ENCODE measurements at regions not wholly inside any gene's neighbourhood (a gene's known extent, or its start where the extent isn't known, plus 50 kb on each side); places are given as distances from the start of the nearest gene placed in this dataset.
"Not testable (repeated sequence)": the region's sequence is repeated elsewhere in the genome, so short reads cannot be mapped to it uniquely, and the experiment has no call there.

DNA sequence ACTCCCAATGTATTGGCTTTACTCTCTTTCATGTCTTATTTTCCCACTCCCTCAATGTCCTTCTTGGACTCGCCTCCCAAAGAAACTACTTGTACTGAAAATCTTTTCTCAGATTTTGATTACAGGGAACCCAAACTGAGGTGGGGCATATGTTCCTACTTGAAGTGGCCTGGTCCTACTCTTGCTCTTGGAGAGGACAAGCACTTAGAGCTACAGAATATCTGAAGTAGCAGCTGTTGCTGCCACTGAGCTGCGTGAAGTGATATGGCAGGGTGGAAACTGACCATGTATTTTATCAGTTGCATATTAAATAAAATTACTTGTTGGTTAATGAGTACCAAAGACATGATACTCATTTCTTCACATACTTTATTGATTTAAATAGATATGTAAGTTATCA lies 129.5 kb downstream of the TSEN15 start:
- FAIRE-seq, result no peak

DNA sequence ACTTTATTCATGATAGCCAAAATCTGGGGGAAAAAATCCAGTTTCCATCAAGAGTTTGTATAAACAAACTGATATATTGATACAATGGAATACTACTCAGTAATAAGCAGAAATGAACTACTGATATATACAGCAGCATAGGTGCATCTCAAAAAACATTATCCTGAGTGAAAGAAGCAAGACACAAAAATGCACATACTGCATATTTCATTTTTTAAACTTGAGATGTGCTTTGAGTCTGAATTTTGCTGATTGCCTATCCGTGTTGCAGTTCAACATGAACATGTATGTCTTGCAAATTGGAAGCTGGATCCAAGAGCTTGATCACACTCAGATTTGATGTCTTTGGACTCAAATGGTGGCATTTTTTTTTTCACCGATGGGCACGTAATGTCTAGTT lies 132.4 kb downstream of the TSEN15 start:
- no peak for FAIRE-seq
- no peak for DNase-seq (ENCODE audit: insufficient read length, low spot score)

More for the DNA sequence above, 129.5 kb downstream of the TSEN15 start:
- no peak for DNase-seq (ENCODE audit: insufficient read length, low spot score)

DNA sequence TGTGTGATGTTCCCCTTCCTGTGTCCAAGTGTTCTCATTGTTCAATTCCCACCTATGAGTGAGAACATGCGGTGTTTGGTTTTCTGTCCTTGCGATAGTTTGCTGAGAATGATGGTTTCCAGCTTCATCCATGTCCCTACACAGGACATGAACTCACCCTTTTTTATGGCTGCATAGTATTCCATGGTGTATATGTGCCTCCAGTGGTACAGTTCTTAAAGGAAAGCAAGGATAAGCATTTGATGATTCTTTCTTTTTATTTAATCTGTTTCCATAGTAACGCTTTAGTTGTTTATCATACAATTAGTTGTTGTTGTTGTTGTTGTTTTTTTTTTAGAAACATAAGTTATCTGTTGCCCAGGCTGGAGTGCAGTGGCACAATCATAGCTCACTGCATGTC lies 133.1 kb downstream of the TSEN15 start:
- not testable (repeated sequence) for FAIRE-seq; DNase-seq (ENCODE audit: insufficient read length, low spot score)

DNA sequence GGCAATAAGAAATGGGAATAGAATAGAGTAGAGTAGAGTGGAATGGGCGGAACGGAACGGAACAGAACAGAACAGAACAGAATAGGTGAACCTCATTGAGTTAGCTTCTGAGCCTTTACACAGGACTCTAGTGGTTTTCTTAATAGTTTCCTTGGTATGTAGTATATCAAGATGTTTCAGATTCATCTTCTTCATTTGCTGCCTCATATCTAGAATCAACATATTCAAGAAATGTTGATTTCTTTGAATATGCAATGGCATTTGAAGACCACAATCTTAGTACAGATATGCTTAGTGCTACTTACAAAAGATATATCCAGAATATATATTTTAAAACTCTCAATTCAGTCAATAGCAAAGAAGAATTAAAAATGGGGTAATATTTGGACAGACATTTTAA lies 133.8 kb downstream of the TSEN15 start:
- FAIRE-seq, result no peak

DNA sequence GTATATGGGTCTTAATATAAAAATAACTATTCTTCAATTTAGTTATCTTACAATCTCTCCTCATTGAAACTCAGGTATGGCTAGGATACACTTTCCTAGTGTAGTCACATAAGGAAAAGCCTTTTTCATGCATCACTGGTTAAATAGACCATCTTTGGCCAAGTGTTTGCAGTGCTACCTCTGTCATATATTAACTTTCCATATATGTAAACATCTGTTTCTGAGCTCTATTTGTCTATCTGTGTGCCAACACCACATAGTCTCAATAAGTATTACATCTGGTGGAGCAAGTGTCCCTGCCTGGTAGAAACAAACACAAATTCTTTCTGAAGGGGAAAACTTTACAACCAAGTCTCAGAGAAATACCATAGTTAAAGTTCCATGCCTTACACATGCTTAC lies 134.6 kb downstream of the TSEN15 start:
- FAIRE-seq, result no peak
- DNase-seq (ENCODE audit: insufficient read length, low spot score), result no peak

More for the DNA sequence above, 133.8 kb downstream of the TSEN15 start:
- no peak for DNase-seq (ENCODE audit: insufficient read length, low spot score)

DNA sequence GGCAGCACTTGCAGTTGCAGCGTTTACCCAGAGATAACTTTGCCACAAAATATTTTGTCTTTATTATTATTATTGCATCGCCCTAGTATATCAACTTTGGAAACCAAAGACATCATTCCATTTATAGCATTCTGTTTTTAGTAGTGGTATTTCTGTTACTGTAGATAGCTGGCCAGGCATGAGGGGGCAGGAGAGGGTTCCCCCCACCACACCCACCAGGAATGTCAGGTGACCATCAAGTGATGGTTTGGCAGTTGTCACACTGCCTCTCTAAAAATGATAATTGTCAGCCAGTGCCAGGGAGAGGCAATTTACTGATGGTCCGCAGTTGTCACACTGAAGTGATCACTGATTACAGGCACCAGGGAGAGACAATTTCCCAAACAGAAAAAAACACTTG lies 135.6 kb downstream of the TSEN15 start:
- DNase-seq (ENCODE audit: insufficient read length, low spot score) (no peak), FAIRE-seq (no peak)

DNA sequence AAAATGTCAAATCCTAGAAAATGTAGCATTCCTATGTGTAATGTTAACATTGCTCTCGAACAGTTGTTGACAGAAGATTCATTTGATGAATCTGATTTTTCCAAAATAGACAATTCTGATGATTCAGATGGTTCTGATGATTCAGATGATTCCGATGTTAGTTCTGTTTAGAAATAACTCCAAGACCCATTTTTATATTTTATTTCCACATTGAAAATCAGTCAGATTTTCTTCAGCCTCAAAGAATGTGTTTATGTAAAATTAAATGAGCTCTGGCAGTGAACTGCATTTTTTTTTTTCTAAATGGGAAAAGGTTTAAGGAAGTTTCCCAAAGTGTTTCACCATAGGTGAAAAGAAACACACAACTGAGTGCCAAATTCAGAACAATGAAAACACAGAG lies 136.5 kb downstream of the TSEN15 start:
- DNase-seq (ENCODE audit: insufficient read length, low spot score) (no peak), FAIRE-seq (no peak)

DNA sequence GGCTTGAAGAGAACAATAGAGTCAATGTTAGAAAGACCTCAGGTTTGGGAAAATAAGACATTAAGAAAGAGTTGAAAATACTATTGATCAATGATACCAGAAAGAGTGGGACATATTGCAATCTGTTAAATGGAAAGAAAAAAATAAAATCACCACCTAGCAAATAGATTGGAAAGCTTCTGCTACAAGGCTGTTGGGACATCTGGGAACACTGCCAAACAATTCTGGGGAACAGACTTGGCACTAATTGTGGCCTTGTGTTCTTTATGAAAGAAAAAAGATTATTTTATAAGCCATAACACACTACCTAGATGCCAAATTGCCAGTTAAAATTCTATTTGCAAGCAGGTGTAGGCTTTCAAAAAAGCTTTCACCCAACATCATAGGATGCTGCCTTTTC lies 137.8 kb downstream of the TSEN15 start:
- no peak for DNase-seq (ENCODE audit: insufficient read length, low spot score)

DNA sequence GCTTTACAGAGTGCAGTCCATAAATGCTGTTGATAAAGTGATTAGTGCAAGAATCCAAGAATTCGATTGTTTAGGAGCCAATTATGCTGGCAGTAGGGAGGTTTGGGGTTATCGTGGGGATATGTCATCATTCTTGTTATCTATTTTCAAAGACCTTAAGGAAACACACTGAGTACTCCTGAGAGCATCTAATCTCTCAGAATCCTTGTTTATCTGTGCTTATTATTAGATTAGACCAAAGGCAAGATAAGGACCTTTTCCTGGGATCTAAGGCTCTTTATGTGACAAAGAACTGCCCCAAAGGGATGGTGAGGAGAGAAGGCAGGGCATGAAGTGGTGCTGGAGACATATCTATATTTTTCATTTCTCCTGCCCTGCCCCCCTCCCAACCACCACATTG lies 139.1 kb downstream of the TSEN15 start:
- no peak for FAIRE-seq
- DNase-seq (ENCODE audit: insufficient read length, low spot score), result no peak

More for the DNA sequence above, 137.8 kb downstream of the TSEN15 start:
- FAIRE-seq, result no peak

DNA sequence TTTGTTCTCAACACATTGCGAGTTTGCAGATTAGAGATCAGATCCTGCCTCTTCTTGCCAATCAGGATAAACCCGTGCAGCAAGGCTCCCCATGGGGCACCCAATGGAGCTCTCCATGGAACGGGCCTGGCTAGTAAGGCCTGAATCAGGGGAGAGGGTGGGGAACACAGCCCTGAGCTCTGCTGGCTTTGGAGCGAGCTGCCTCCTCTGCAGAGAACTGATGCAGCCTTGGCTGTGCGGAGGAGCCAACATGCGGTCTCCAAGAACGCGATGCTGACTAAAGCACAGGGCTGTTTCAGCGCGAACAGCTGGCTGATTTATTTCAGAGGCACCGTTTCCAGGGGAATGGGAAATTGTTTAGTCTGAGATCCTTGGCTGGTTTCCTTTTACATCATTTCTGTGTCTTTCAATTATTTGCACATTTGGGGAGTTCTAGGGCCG lies 139.7 kb downstream of the TSEN15 start:
- DNase-seq (ENCODE audit: insufficient read length, low spot score) (no peak), FAIRE-seq (no peak)

DNA sequence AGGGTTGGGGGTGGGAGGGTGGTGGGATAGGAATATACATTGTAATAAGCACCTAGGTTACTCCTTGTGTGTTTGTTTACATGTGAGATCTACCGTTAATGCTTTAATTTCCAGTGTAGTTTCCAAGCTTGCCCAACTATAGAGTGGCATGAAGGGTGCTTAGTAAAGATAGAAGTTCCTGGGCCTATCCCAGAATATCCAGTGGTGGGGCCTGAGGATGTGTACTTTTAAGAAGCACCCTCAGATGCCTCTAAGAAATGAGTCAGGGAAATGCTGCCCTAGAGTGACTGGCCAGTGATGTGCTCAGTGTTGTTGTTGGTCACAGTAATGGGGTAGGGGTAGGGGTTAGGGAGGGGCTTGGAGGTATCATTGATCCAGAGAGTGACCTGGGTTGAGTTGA lies 141.3 kb downstream of the TSEN15 start:
- no peak for FAIRE-seq

DNA sequence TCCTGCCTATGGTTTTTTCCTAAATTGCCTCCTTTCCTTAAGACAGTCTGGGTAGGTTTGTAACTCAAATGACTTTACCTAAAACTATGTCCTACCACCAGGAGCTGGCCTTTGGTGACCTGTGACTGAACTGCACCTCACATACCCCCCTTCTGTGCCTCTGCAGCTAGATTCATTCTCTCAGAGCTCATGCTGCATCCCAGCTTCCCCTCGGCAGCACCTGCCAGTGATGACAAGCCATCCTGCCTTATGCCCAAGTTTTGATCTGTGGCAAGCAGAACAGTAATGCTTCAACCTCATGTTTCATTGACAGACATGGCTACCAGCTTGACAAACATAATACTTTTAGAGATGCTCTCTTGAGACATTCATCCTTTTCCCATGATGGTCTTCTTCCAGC lies 141.9 kb downstream of the TSEN15 start:
- no peak for DNase-seq (ENCODE audit: insufficient read length, low spot score)
- FAIRE-seq, result no peak

More for the DNA sequence above, 141.3 kb downstream of the TSEN15 start:
- no peak for DNase-seq (ENCODE audit: insufficient read length, low spot score)

DNA sequence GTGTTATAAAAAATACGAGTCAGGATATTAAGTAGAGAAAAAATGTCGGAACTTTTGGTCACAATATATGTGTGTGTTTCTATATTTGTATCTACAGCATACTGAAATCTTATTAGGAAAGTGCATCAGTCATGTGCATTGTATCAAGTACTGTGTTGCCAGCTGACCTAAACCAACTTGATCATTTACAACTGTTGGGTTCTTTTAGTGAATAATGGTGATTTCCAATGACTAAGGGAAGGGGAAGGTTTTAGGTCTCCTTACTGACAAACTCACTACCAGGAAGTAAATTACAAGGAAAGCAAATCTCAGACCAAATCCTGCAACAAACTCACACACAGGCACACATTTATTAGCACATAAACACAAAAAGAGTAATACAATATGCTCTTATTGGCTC lies 142.7 kb downstream of the TSEN15 start:
- FAIRE-seq (no peak), DNase-seq (ENCODE audit: insufficient read length, low spot score) (no peak)

DNA sequence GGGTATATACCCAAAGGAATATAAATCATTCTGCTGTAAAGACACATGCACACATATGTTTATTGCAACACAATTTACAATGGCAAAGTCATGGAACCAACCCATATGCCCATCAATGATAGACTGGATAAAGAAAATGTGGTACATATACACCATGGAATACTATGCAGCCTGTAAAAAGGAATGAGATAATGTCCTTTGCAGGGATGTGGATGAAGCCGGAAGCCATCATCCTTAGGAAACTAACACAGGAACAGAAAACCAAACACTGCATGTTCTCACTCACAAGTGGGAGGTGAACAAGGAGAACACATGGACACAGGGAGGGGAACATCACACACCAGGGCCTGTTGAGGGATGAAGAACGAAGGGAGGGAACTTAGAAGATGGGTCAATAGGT lies 144.2 kb downstream of the TSEN15 start:
- DNase-seq (ENCODE audit: insufficient read length, low spot score); FAIRE-seq: not testable (repeated sequence)

DNA sequence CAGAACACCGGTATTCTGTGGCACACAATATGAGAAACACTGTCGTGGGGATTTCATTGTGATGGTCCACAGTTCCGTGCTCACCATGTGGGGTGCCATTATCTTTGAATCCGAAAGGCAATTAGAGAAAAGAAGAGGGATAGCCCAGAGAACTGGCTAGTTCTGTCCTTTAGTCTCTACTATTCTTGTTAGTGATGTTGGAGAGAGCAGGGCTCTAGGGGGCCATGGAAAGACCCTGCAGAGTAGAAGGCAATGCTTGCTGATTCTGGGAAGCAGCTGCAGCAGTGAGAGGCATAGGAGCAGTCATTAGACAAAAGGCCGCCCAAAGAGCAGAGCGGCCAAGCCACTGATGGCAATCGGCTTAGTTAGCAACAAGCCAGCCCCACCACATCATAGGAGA lies 146.3 kb downstream of the TSEN15 start:
- no peak for FAIRE-seq
- no peak for DNase-seq (ENCODE audit: insufficient read length, low spot score)

DNA sequence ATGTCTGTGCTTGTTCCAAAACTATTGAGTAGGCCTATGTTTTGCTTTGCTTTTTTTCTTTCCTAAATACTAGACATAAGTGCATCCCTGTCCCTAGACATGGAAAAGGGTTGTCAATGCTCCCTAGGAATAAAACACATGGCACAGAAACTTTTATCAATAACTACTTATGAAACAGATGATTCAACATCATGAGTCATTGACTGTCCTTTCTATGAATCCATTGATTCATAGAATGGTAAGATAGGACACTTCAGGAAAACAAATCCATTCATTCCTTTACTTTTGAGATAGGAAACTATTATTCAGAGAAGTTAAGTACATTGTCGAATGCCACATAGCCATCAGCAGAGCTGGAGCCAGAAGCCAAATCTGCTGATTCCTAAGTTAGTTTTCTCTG lies 147.5 kb downstream of the TSEN15 start:
- FAIRE-seq (no peak), DNase-seq (ENCODE audit: insufficient read length, low spot score) (no peak)

DNA sequence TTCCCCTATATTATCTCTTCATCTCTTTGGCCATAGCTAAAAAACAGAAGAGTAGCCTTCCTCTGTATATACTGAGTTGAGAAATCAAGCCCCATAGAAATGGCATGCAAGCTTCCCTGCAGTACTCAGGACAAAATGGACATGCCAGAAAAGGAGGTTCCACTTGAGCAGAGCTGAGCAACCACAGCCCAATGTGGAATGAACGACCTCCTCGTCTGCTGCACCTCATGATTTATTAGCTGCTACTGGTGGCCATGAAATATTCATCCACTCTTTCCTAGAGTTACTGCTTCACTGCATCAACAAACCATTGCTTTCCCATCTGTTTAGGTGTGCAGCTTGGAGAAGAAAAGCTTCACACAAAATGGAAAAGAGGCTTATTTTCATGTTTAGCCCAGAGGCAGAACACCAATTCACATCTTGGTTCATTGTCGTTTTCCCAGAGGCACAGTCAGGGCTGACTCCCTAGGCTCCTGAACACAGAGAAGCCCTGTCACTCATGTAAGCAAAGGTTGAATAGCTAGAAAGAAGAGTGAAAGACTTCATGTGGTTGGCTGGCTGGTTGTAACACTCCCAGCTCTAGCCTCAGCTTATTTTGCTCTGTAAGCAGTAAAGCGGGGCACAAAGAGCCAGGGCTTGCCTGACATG lies 148.0 kb downstream of the TSEN15 start:
- peak; percentile 42 for FAIRE-seq
- no peak for DNase-seq (ENCODE audit: insufficient read length, low spot score)

DNA sequence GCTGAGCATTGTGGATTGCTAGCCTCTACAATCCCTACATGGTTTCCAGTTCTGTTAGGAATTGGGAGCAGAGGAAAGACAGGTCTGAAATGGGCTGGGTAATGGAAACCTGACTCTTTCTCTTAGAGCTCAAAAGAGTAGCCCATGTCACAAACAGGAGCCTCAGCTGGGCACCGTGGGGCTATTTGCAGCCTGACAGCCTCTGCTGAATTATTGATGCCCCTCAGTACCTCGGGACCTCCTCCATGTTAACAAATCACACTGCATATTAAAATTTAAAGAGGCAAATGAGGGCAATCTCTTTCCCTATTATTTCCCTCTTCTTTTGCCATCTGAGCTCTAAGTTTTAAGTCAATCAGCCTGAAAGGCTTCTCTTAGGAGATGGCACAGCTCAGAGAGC lies 157.1 kb downstream of the TSEN15 start:
- DNase-seq (ENCODE audit: insufficient read length, low spot score) (no peak), FAIRE-seq (no peak)

DNA sequence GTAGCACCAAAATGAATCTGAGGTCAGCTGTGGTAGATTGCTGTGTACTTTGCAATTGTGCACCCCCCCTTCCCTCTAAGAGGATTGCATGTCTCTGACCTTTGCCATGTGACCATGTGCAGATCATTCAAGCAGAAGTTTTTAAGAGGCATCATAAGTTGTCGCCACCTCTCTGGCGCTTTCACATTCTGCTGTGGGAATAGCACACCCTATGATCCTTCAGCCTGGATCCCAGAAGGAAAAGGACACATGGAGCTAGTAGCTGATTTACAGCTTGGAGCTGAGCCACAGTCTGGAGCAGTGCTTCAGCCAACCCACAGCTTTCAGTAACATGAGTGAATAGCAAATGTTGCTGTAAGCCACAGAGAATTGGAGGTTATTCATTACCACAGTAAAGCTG lies 158.5 kb downstream of the TSEN15 start:
- FAIRE-seq (no peak), DNase-seq (ENCODE audit: insufficient read length, low spot score) (no peak)

DNA sequence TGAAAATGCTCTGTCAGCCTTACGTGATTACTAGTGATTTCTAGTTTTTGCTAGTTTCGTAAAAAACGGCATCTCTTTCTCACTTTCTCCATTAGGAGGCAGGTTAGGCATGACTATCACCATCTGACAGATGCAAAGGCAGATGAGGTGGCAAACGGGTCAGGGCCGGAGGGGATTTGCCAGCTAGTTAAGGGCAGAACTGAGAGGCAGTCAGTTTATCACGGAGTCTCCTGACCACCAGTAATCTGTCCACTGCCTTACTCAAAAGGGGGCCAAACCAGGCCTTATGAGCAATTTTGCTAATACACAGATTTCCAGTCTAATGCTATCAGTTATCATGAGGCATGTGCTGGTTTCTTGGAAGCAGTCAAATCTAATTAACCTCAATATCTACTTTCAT lies 159.3 kb downstream of the TSEN15 start:
- no peak for FAIRE-seq
- DNase-seq (ENCODE audit: insufficient read length, low spot score), result no peak

DNA sequence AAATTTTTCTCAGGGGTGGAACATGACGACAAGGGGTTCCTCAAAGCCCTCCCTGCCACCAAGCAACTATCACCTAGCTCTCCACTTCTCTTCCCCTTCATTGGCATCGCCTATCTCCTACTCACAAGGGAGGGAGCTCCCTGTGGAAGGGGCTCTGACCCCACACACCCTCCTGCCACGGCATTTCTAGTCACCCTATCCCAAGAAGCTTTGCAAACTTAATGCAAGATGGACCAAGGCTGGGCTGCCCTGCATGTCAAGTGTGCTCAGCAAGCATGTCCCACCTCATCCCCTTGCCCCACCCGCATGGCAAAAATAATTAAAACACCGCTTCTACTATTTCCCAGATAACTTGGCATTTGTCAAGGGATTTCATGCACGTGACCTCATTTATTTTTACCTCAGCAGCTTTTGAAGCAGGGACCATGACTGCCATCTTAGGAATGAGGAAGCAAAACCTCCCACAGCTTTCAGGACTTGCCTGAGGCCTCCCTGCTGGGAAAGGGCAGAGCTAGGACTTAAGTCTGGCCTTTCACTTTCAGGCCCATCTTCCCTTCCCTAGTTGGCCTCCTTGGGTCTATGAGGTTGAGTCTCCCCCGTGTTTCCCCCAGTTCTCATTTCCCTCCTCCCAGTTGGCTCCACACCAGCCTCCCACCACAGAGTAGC lies 161.3 kb downstream of the TSEN15 start:
- FAIRE-seq, result peak; percentile 31

DNA sequence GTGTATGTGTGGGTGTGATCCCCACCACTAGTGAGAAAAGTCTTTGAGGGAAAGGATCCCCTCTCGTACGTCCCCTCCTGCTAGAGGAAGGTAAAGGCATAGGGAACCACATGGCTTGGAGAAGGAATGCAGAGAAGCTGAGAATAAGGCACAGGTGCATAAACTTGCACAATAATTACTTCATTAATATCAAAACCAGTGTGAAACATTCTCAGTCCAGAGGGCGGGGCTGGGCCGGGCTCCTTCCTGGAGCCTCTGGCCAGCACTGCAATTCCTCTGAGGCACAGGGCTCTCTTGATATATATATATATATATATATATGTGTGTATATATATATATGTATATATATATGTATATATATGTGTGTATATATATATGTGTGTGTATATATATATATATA lies 162.6 kb downstream of the TSEN15 start:
- no peak for DNase-seq (ENCODE audit: insufficient read length, low spot score)
- FAIRE-seq, result no peak

More for the DNA sequence above, 161.3 kb downstream of the TSEN15 start:
- peak; percentile 47 for DNase-seq (ENCODE audit: insufficient read length, low spot score)

All from HTR-8/SVneo (cell line).